ENCODE measurements at regions not wholly inside any gene's neighbourhood (a gene's known extent, or its start where the extent isn't known, plus 50 kb on each side); places are given as distances from the start of the nearest gene placed in this dataset.

- no peak for TF ChIP-seq POLR2A (IDR thresholded peaks at IDR 0.05)
- TF ChIP-seq, protein P1, sequence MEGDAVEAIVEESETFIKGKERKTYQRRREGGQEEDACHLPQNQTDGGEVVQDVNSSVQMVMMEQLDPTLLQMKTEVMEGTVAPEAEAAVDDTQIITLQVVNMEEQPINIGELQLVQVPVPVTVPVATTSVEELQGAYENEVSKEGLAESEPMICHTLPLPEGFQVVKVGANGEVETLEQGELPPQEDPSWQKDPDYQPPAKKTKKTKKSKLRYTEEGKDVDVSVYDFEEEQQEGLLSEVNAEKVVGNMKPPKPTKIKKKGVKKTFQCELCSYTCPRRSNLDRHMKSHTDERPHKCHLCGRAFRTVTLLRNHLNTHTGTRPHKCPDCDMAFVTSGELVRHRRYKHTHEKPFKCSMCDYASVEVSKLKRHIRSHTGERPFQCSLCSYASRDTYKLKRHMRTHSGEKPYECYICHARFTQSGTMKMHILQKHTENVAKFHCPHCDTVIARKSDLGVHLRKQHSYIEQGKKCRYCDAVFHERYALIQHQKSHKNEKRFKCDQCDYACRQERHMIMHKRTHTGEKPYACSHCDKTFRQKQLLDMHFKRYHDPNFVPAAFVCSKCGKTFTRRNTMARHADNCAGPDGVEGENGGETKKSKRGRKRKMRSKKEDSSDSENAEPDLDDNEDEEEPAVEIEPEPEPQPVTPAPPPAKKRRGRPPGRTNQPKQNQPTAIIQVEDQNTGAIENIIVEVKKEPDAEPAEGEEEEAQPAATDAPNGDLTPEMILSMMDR (IDR thresholded peaks at IDR 0.05), result no peak
These were observed 421.9 kb downstream of the ANKRD50 start for GRCh38 chr4:124290678-124291077.
